Astrocyte of the cerebellum (primary cell): ENCODE measurements at regions not wholly inside any gene's neighbourhood (a gene's known extent, or its start where the extent isn't known, plus 50 kb on each side); places are given as distances from the start of the nearest gene placed in this dataset.

ENCODE experiments used
- DNase-seq: peaks from one replicate; pipeline ENCODE4 v3.0.0-alpha.2; 2011; ENCODE audit warnings: low read depth
- H3K4me3 ChIP-seq: 2 replicates; pipeline ENCODE4 v1.5.1; 2011; ENCODE audit warnings: mild to moderate bottlenecking, low read depth, low read length, moderate library complexity
- CTCF ChIP-seq: IDR thresholded peaks from 2 replicates; pipeline ENCODE4 v1.5.1; 2012; ENCODE audit warnings: low read length, low read depth, moderate library complexity, mild to moderate bottlenecking; ENCODE audit errors: missing control alignments
- in situ Hi-C: cut with HindIII; loops from 2 replicates; pipeline ENCODE4 v1.10.0; 2017; ENCODE audit warnings: low sequenced_read_pairs

- no peak overlapping the region for H3K4me3 ChIP-seq
These were observed 395.0 kb downstream of the HDGFL1 start for GRCh38 chr6:22964334-22964733.

GRCh38 chr6:22965889-22966288 lies 396.5 kb downstream of the HDGFL1 start:
- in situ Hi-C loops: no loop called here
- H3K4me3 ChIP-seq: no peak overlapping the region
- DNase-seq: no peak
- no peak for TF ChIP-seq CTCF

More at GRCh38 chr6:22964334-22964733, 395.0 kb downstream of the HDGFL1 start:
- DNase-seq: no peak
- TF ChIP-seq CTCF: no peak
- in situ Hi-C loops: no loop called here

- no peak for TF ChIP-seq CTCF
- in situ Hi-C loops: no loop called here
- no peak for DNase-seq
- H3K4me3 ChIP-seq: no peak overlapping the region
These were observed 397.5 kb downstream of the HDGFL1 start for GRCh38 chr6:22966691-22967422.

- H3K4me3 ChIP-seq: no peak overlapping the region
- TF ChIP-seq CTCF: no peak
- in situ Hi-C loops: no loop called here
- DNase-seq: no peak
These were observed 400.6 kb downstream of the HDGFL1 start for GRCh38 chr6:22970004-22970403.

GRCh38 chr6:22972771-22973170 lies 403.4 kb downstream of the HDGFL1 start:
- no peak for DNase-seq
- in situ Hi-C loops: no loop called here
- TF ChIP-seq CTCF: no peak
- no peak overlapping the region for H3K4me3 ChIP-seq

- no peak for TF ChIP-seq CTCF
- no peak for DNase-seq
- H3K4me3 ChIP-seq: no peak overlapping the region
- in situ Hi-C loops: no loop called here
These were observed 405.7 kb downstream of the HDGFL1 start for GRCh38 chr6:22975079-22975478.

GRCh38 chr6:22980446-22980845 lies 411.1 kb downstream of the HDGFL1 start:
- no peak for TF ChIP-seq CTCF
- in situ Hi-C loops: no loop called here
- no peak overlapping the region for H3K4me3 ChIP-seq
- DNase-seq: no peak
